ENCODE measurements at regions not wholly inside any gene's neighbourhood (a gene's known extent, or its start where the extent isn't known, plus 50 kb on each side); places are given as distances from the start of the nearest gene placed in this dataset.
A peak's percentile ranks its signal among the peaks of the same experiment; 100 is the strongest.

GRCh38 chr1:87600055-87600850, 271.6 kb downstream of the LMO4 start:
- Histone ChIP-seq H3K4me1 (peaks cover 0 to 16% (median 2%) of the 10 kb centered on the region in 10 experiments; a peak in 12 of 20 replicates), H3K4me2 (no peak overlapping the region), H3K27me3 (no peaks in the 10 kb centered on the region), H3K27ac (no peak overlapping the region), H3K4me3 (no peak overlapping the region), H4K20me1 (no peaks in the 10 kb centered on the region), H3K36me3 (no peaks in the 10 kb centered on the region), H3K9ac (no peak overlapping the region), H3K9me3 (replicated peaks in 1 of 11) (0 out of 22 replicates have a peak, but pooled peaks cover 0 to under 1% (median 0%) of the 10 kb centered on the region in 11 experiments)
- TF ChIP-seq Cebpa-rat (IDR thresholded peaks at IDR 0.05): no peak

- no peaks in the 10 kb centered on the region for H4K20me1 ChIP-seq
- H3K36me3 ChIP-seq: no peaks in the 10 kb centered on the region
- TF ChIP-seq Cebpa-rat (IDR thresholded peaks at IDR 0.05): no peak
- H3K27ac ChIP-seq: no peak overlapping the region
- no peaks in the 10 kb centered on the region for H3K27me3 ChIP-seq
- H3K9me3 ChIP-seq (replicated peaks in 1 of 11): peaks cover 0 to 6% (median 3%) of the 10 kb centered on the region in 11 experiments; a peak in 5 of 22 replicates
- no peak overlapping the region for H3K9ac ChIP-seq
- H3K4me2 ChIP-seq: no peak overlapping the region
- peaks cover 0 to 16% (median 0%) of the 10 kb centered on the region in 10 experiments; a peak in 6 of 20 replicates for H3K4me1 ChIP-seq
- H3K4me3 ChIP-seq: no peak overlapping the region
Observed at GRCh38 chr1:87600854-87601253, 272.2 kb downstream of the LMO4 start.

DNA sequence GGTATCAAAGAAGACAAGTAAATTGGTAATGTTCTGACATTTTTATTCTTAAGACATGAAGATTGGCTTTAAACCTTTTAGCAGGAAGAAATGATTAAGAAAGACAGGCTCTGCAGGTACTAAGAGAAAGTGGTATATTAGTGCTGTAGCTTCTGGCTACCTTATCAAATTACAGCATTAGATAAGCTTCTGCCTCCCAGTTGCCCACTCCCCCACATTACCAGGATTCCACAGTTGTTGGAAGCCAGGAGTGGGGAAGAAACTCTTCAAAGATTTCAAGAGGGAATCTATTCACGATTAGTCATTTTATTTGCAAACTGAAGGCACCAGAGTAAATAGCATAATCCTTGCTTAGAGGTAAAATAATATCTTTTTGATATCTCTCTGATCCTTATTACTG, 274.9 kb downstream of the LMO4 start:
- TF ChIP-seq Cebpa-rat (IDR thresholded peaks at IDR 0.05): no peak
- peaks cover 0 to 7% (median 4%) of the 10 kb centered on the region in 11 experiments; a peak in 5 of 22 replicates for H3K9me3 ChIP-seq (replicated peaks in 1 of 11)
- H3K36me3 ChIP-seq: no peaks in the 10 kb centered on the region
- no peak overlapping the region for H3K27ac ChIP-seq
- H3K4me1 ChIP-seq: peaks cover 0 to 9% (median 0%) of the 10 kb centered on the region in 10 experiments; a peak in 6 of 20 replicates
- no peak overlapping the region for H3K9ac ChIP-seq
- no peak overlapping the region for H3K4me2 ChIP-seq
- no peaks in the 10 kb centered on the region for H3K27me3 ChIP-seq
- no peaks in the 10 kb centered on the region for H4K20me1 ChIP-seq
- H3K4me3 ChIP-seq: no peak overlapping the region

DNA sequence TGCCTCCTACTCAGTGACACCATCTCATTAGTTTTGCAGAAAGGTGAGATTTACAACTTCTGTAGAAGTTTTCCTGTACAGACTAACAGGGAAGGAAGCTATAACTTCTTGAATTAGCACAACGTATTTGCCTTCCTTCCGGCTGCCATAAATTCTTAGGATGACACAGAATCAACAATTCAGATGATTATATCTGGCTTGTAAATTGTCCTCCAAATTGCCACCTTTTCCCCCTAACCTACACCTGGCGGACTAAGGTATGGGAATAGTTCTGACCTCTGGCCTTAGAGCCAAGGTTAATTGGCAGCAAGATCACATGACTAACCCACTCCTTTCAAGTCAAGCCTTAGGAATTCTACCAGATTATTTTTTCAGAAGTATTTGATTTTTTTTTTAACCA, 284.3 kb downstream of the LMO4 start:
- H3K36me3 ChIP-seq: no peaks in the 10 kb centered on the region
- no peak for TF ChIP-seq Cebpa-rat (IDR thresholded peaks at IDR 0.05)
- H3K27ac ChIP-seq: no peak overlapping the region
- H3K9ac ChIP-seq: no peak overlapping the region
- no peak overlapping the region for H3K4me3 ChIP-seq
- H3K4me2 ChIP-seq: no peak overlapping the region
- no peaks in the 10 kb centered on the region for H3K27me3 ChIP-seq
- no peaks in the 10 kb centered on the region for H4K20me1 ChIP-seq
- no peaks in the 10 kb centered on the region for H3K4me1 ChIP-seq
- H3K9me3 ChIP-seq (replicated peaks in 1 of 11): no peaks in the 10 kb centered on the region

- Histone ChIP-seq H3K9ac (no peak overlapping the region), H3K4me3 (no peak overlapping the region)
Observed at GRCh38 chr1:87615491-87615890, 286.8 kb downstream of the LMO4 start.

GRCh38 chr1:87615901-87616300, 287.2 kb downstream of the LMO4 start:
- H3K4me3 ChIP-seq: no peak overlapping the region
- no peak for TF ChIP-seq Cebpa-rat (IDR thresholded peaks at IDR 0.05)
- H3K27me3 ChIP-seq: no peaks in the 10 kb centered on the region
- H3K27ac ChIP-seq: no peak overlapping the region
- H3K36me3 ChIP-seq: no peaks in the 10 kb centered on the region; a peak in 1 of 22 replicates
- H3K9me3 ChIP-seq (replicated peaks in 1 of 11): peaks cover 14 to 19% (median 17%) of the 10 kb centered on the region in 11 experiments
- no peak overlapping the region for H3K4me2 ChIP-seq
- H4K20me1 ChIP-seq: no peaks in the 10 kb centered on the region
- H3K9ac ChIP-seq: no peak overlapping the region
- H3K4me1 ChIP-seq: no peaks in the 10 kb centered on the region

More at GRCh38 chr1:87615491-87615890, 286.8 kb downstream of the LMO4 start:
- Histone ChIP-seq H3K36me3 (no peaks in the 10 kb centered on the region; a peak in 1 of 22 replicates), H3K4me1 (no peaks in the 10 kb centered on the region), H3K4me2 (no peak overlapping the region), H3K9me3 (replicated peaks in 1 of 11) (peaks cover 12 to 15% (median 14%) of the 10 kb centered on the region in 11 experiments), H3K27ac (no peak overlapping the region), H3K27me3 (no peaks in the 10 kb centered on the region), H4K20me1 (no peaks in the 10 kb centered on the region)
- TF ChIP-seq Cebpa-rat (IDR thresholded peaks at IDR 0.05): no peak

DNA sequence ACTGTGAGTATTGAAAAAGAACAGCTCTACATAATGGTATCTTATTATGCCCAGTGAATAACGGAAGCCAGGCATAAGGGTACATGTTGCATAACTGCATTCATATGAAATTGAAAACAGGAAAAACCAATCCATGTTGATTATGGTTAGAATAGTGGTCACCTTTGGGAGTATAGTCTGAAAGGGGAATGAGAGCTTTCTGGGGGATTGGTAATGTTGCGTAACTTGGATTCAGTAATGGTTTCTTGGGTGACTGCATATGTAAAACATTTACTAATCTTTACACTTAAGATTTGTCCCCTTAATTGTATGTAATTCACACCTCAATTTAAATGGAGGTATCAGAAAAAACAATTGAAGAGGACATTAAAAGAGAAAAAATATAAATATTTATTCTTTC, 292.1 kb downstream of the LMO4 start:
- Histone ChIP-seq H3K4me3 (no peak overlapping the region), H3K9me3 (replicated peaks in 1 of 11) (peaks cover 14 to 26% (median 21%) of the 10 kb centered on the region in 11 experiments), H3K4me1 (no peaks in the 10 kb centered on the region), H3K9ac (no peak overlapping the region), H3K4me2 (no peak overlapping the region), H3K36me3 (no peaks in the 10 kb centered on the region; a peak in 1 of 22 replicates), H3K27me3 (no peaks in the 10 kb centered on the region), H3K27ac (no peak overlapping the region), H4K20me1 (no peaks in the 10 kb centered on the region)
- peak in 2 of 11 experiments; percentile 35 to 61; a peak in 4 of 22 replicates for TF ChIP-seq Cebpa-rat (IDR thresholded peaks at IDR 0.05)

- no peak for TF ChIP-seq Cebpa-rat (IDR thresholded peaks at IDR 0.05)
- no peak overlapping the region for H3K27ac ChIP-seq
- H3K4me1 ChIP-seq: no peaks in the 10 kb centered on the region
- H3K36me3 ChIP-seq: no peaks in the 10 kb centered on the region
- no peak overlapping the region for H3K4me2 ChIP-seq
- H3K4me3 ChIP-seq: no peak overlapping the region
- peaks cover 0 to 12% (median 4%) of the 10 kb centered on the region in 11 experiments; a peak in 7 of 22 replicates for H3K9me3 ChIP-seq (replicated peaks in 1 of 11)
- no peak overlapping the region for H3K9ac ChIP-seq
- no peaks in the 10 kb centered on the region for H4K20me1 ChIP-seq
- H3K27me3 ChIP-seq: no peaks in the 10 kb centered on the region
Observed at GRCh38 chr1:87629673-87630072, 301.0 kb downstream of the LMO4 start.

DNA sequence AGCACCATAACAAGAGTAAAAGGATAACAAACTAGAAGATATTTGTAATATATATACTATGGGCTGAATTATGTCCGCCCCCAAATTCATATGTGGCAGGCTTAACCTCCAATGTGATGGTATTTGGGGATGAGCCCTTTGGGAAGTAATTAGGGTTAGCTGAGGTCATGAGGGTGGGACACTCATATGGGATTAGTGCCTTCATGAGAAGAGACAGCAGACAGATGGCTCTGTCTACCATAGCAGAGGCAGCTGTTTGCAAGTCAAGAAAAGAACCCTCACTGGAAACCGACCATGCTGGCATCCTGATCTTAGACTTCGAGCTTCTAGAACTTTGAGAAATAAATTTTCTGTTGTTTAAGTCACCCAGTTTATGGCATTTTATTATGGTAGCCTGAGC, 303.6 kb downstream of the LMO4 start:
- no peak for TF ChIP-seq Cebpa-rat (IDR thresholded peaks at IDR 0.05)

More for the DNA sequence above, 303.6 kb downstream of the LMO4 start:
- no peaks in the 10 kb centered on the region for H4K20me1 ChIP-seq
- no peaks in the 10 kb centered on the region for H3K27me3 ChIP-seq
- H3K27ac ChIP-seq: no peak overlapping the region
- no peaks in the 10 kb centered on the region; a peak in 1 of 22 replicates for H3K36me3 ChIP-seq
- H3K4me2 ChIP-seq: no peak overlapping the region
- no peaks in the 10 kb centered on the region for H3K4me1 ChIP-seq
- no peak overlapping the region for H3K4me3 ChIP-seq
- peaks cover 10 to 31% (median 22%) of the 10 kb centered on the region in 11 experiments for H3K9me3 ChIP-seq (replicated peaks in 1 of 11)
- no peak overlapping the region for H3K9ac ChIP-seq

Data from BLaER1 treated with 17β-estradiol and CSF1 and Interleukin-3, amounts not matched to agents 10 nM and 100 nM (cell line).